T-helper 17 cell (primary cell): ENCODE measurements at regions not wholly inside any gene's neighbourhood (a gene's known extent, or its start where the extent isn't known, plus 50 kb on each side); places are given as distances from the start of the nearest gene placed in this dataset.
"Not testable (repeated sequence)": the region's sequence is repeated elsewhere in the genome, so short reads cannot be mapped to it uniquely, and the experiment has no call there.

Experiments
- ATAC-seq: fragments of 150-1000 bp; cut with Tn5 transposase; 2 replicates; pipeline ENCODE4 v1.10.0; 2021; ENCODE audit warnings: mild to moderate bottlenecking, moderate library complexity
- DNase-seq, 3 donors: peaks; one replicate each; pipeline versions ENCODE4 v3.0.0 to v3.0.0-alpha.2; 2020 to 2021
- H3K9me3 ChIP-seq: one replicate; pipeline ENCODE4 v1.7.0; 2013; ENCODE audit warnings: low read length, mild to moderate bottlenecking; ENCODE audit not compliant: control insufficient read depth, poor library complexity, severe bottlenecking
- H3K27ac Mint-ChIP-seq: one replicate; pipeline ENCODE4 v1.8.0; 2022; ENCODE audit warnings: mild to moderate bottlenecking, moderate library complexity, mixed read lengths
- H3K27me3 Mint-ChIP-seq: one replicate; pipeline ENCODE4 v1.8.0; 2022; ENCODE audit warnings: mixed read lengths
- H3K36me3 Mint-ChIP-seq: one replicate; pipeline ENCODE4 v1.8.0; 2022; ENCODE audit warnings: low read depth, mixed read lengths
- H3K4me1 Mint-ChIP-seq: one replicate; pipeline ENCODE4 v1.8.0; 2022; ENCODE audit warnings: mild to moderate bottlenecking, mixed read lengths
- H3K4me3 Mint-ChIP-seq: one replicate; pipeline ENCODE4 v1.8.0; 2022; ENCODE audit warnings: mild to moderate bottlenecking, moderate library complexity, mixed read lengths

DNA sequence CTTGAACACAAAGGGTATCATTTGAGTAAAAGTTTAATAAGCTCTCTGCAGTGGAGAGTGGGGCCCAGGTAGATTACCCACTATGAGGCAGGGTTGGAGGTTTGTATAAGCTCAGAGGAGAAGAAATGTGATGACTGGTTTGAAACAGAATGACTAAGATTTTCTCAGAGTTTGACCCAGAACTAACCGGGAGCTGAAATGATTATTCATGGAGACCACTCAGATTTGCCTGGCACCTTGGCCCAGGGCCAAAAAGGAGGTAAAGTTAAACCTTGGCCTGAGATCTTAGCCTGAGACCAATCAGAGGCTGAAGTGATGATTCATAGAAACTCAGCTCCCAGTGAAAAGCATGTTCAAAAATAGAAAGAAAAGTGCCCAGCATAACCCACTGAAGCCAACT lies 126.5 kb downstream of the RBMY1D start:
- not testable (repeated sequence) for H3K27ac Mint-ChIP-seq, ATAC-seq, H3K36me3 Mint-ChIP-seq, H3K4me3 Mint-ChIP-seq, H3K4me1 Mint-ChIP-seq, H3K9me3 ChIP-seq, H3K27me3 Mint-ChIP-seq, DNase-seq

DNA sequence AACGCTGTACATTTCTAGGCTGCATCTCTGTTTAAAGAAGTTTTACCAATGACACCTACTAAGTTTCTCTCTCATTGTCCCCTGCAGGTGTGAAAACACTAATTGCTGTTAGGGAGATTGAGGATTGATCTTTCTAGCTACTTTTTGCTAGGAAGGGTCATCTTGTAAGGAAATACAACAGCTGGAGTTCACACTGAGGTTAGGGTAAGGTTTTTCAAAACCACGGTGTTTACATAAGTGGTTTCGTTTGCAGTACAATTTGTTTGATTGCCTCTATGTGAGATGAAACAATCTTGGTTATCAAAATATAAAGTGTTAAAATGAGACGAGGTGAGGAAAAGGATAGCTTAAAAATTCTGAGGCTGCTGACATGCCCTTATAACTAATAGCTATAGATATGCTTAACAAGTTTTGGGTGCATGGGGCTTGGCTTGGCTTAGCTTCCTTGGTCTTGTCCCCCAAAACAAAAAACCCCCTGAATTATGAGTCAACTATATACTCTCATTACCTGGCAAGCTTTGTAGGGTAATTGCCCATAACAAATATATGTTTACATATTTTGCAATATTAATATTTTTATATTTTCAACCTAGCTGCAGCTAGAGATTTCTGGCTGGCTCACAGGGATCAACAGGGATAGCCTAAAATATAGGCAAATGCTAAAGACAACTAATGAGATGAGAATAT lies 112.0 kb downstream of the RBMY1D start:
- not testable (repeated sequence) for H3K36me3 Mint-ChIP-seq, DNase-seq, H3K27ac Mint-ChIP-seq, ATAC-seq, H3K27me3 Mint-ChIP-seq, H3K4me1 Mint-ChIP-seq, H3K4me3 Mint-ChIP-seq, H3K9me3 ChIP-seq

- no peak for ATAC-seq
- Mint-ChIP-seq H3K27me3 (no peaks in the 10 kb centered on the region), H3K36me3 (no peaks in the 10 kb centered on the region), H3K4me3 (no peak overlapping the region), H3K27ac (no peak overlapping the region), H3K4me1 (no peaks in the 10 kb centered on the region)
- H3K9me3 ChIP-seq, result no peaks in the 10 kb centered on the region
- DNase-seq, result no peak
These were observed 80.7 kb downstream of the RBMY1D start for GRCh38 chrY:21813484-21814233.

- H3K9me3 ChIP-seq, result no peaks in the 10 kb centered on the region
- no peak overlapping the region for H3K27ac Mint-ChIP-seq
- DNase-seq (no peak), ATAC-seq (no peak)
- no peaks in the 10 kb centered on the region for H3K27me3 Mint-ChIP-seq
- no peaks in the 10 kb centered on the region for H3K4me1 Mint-ChIP-seq
- no peaks in the 10 kb centered on the region for H3K36me3 Mint-ChIP-seq
- no peak overlapping the region for H3K4me3 Mint-ChIP-seq
These were observed 79.8 kb downstream of the RBMY1D start for GRCh38 chrY:21814491-21814890.

DNA sequence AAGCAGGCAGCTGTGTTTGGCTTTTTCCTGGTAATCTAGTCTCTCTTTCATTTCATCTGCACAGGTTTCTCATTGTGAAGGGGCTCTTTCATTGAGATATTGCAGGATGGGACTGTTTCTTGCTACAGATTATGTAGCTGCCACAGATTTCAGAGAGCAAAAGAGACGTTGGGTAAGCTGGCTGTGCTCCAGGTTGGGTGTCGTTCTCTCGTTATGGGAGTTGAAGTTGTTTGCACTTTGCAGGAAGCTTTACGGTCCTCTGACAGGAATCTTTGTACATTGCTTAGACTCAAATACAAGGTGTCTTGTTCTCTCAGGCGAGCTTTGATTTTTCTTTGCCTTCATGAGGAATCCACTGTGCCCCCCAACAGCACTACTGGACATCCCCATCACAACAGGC lies 72.4 kb downstream of the RBMY1D start:
- no peaks in the 10 kb centered on the region for H3K27me3 Mint-ChIP-seq
- no peak for ATAC-seq
- no peaks in the 10 kb centered on the region for H3K4me1 Mint-ChIP-seq
- no peaks in the 10 kb centered on the region for H3K36me3 Mint-ChIP-seq
- DNase-seq, result no peak
- no peaks in the 10 kb centered on the region for H3K9me3 ChIP-seq
- H3K4me3 Mint-ChIP-seq, result no peak overlapping the region
- H3K27ac Mint-ChIP-seq, result no peak overlapping the region

- Mint-ChIP-seq H3K4me1 (no peaks in the 10 kb centered on the region), H3K4me3 (no peak overlapping the region), H3K27ac (no peak overlapping the region), H3K36me3 (no peaks in the 10 kb centered on the region), H3K27me3 (no peaks in the 10 kb centered on the region)
- no peaks in the 10 kb centered on the region for H3K9me3 ChIP-seq
- ATAC-seq (no peak), DNase-seq (no peak)
These were observed 66.7 kb downstream of the RBMY1D start for GRCh38 chrY:21827593-21827992.
